ENCODE measurements at regions not wholly inside any gene's neighbourhood (a gene's known extent, or its start where the extent isn't known, plus 50 kb on each side); places are given as distances from the start of the nearest gene placed in this dataset.

DNA sequence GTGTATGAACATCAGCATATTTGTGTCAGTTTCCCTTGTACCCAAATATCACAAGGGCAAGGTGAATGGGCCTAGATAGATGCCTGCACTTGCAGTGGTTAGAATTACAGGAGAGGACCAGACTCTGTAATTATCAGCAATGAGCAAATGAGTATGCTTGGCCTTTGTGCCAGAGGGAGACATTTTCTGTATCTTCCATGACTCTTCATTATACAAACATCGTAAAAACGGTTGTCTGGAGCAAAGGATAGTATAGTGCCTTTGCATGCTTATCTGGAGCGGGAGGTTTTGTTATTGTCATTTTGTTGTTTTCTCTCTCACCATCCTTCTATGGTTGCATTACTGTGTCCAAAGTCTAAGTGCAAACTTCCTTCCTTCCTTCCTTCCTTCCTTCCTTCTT lies 1568.5 kb upstream of the NUDT12 start:
- H3K9me1 ChIP-seq (replicated peaks; ENCODE audit: control insufficient read depth, extremely low read depth, insufficient read depth, low read length): no peaks in the 10 kb centered on the region
- no peaks in the 10 kb centered on the region for H3K9me3 ChIP-seq (replicated peaks; ENCODE audit: control insufficient read depth, insufficient read depth, low read length)
- H3K79me2 ChIP-seq (ENCODE audit: control insufficient read depth, insufficient read depth, low read length): no peaks in the 10 kb centered on the region
- no TSS peak for BruUV-seq (replicated peaks)
- intact Hi-C loops (cut with micrococcal nuclease): no loop called here
- no peaks in the 10 kb centered on the region for H3K27me3 ChIP-seq (ENCODE audit: control insufficient read depth in 2 of 2, insufficient read depth in 2 of 2, low read length in 2 of 2)
- CTCF ChIA-PET: no interaction called here
- no peak overlapping the region for H3K9ac ChIP-seq (replicated peaks; ENCODE audit: extremely low read depth, insufficient read depth, low read length)
- no peak overlapping the region for H3K4me2 ChIP-seq (ENCODE audit: insufficient read depth, low read length)
- DNase-seq (ENCODE audit: low read depth, low spot score) (no peak), FAIRE-seq (no peak)
- dilution Hi-C loops (cut with MboI; ENCODE audit: extremely low pct_ligation_motif_present, low sequenced_read_pairs): no loop called here
- no peaks in the 10 kb centered on the region for H3K36me3 ChIP-seq (ENCODE audit: control insufficient read depth in 2 of 2, extremely low read depth in 1 of 2, insufficient read depth in 2 of 2, low read length in 2 of 2)
- no peak overlapping the region for H2AFZ ChIP-seq (ENCODE audit: low read depth, low read length)
- no peak overlapping the region for H3K4me3 ChIP-seq (replicated peaks in 1 of 3; ENCODE audit: insufficient read depth in 1 of 3, low read depth in 1 of 3, low read length in 3 of 3)
- H4K20me1 ChIP-seq (replicated peaks; ENCODE audit: control insufficient read depth, extremely low read depth, insufficient read depth, low read length): no peaks in the 10 kb centered on the region
- POLR2A ChIA-PET: no interaction called here
- TF ChIP-seq MYC (IDR thresholded peaks at IDR 0.05; ENCODE audit: low read depth, low read length): no peak
- TF ChIP-seq POLR2A (IDR thresholded peaks at IDR 0.05; ENCODE audit: low read depth, low read length): no peak
- TF ChIP-seq, protein P1, sequence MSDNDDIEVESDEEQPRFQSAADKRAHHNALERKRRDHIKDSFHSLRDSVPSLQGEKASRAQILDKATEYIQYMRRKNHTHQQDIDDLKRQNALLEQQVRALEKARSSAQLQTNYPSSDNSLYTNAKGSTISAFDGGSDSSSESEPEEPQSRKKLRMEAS (IDR thresholded peaks at IDR 0.05; ENCODE audit: insufficient read depth, insufficient read length): no peak
- TF ChIP-seq, protein P2, sequence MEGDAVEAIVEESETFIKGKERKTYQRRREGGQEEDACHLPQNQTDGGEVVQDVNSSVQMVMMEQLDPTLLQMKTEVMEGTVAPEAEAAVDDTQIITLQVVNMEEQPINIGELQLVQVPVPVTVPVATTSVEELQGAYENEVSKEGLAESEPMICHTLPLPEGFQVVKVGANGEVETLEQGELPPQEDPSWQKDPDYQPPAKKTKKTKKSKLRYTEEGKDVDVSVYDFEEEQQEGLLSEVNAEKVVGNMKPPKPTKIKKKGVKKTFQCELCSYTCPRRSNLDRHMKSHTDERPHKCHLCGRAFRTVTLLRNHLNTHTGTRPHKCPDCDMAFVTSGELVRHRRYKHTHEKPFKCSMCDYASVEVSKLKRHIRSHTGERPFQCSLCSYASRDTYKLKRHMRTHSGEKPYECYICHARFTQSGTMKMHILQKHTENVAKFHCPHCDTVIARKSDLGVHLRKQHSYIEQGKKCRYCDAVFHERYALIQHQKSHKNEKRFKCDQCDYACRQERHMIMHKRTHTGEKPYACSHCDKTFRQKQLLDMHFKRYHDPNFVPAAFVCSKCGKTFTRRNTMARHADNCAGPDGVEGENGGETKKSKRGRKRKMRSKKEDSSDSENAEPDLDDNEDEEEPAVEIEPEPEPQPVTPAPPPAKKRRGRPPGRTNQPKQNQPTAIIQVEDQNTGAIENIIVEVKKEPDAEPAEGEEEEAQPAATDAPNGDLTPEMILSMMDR (IDR thresholded peaks at IDR 0.05; ENCODE audit: extremely low read depth in 1 of 2, insufficient read depth in 1 of 2, low read depth in 1 of 2, low read length in 2 of 2): no peak
- TF ChIP-seq FOS (IDR thresholded peaks at IDR 0.05; ENCODE audit: borderline replicate concordance, insufficient read depth, low read length): no peak
- TF ChIP-seq GATA2 (IDR thresholded peaks at IDR 0.05; ENCODE audit: insufficient read depth, insufficient read length, low read depth, low read length): no peak
- TF ChIP-seq JUN (IDR thresholded peaks at IDR 0.05; ENCODE audit: borderline replicate concordance, insufficient read depth, insufficient read length, low read depth): no peak
- TF ChIP-seq EZH2 (IDR thresholded peaks at IDR 0.05; ENCODE audit: borderline replicate concordance, low read depth, low read length, severe bottlenecking): no peak
- no peak for TF ChIP-seq POLR2AphosphoS5 (IDR thresholded peaks at IDR 0.05; ENCODE audit: insufficient read depth, low read depth, low read length)
- H3K4me1 ChIP-seq (ENCODE audit: control insufficient read depth, extremely low read depth, insufficient read depth, low read length): no peaks in the 10 kb centered on the region
- no peak overlapping the region for H3K27ac ChIP-seq (ENCODE audit: insufficient read depth, low read depth, low read length)

Measured in endothelial cell of umbilical vein (primary cell).